GM21723 (cell line): ENCODE measurements at regions not wholly inside any gene's neighbourhood (a gene's known extent, or its start where the extent isn't known, plus 50 kb on each side); places are given as distances from the start of the nearest gene placed in this dataset.
"Not testable (repeated sequence)": the region's sequence is repeated elsewhere in the genome, so short reads cannot be mapped to it uniquely, and the experiment has no call there.

Experiments
- ATAC-seq: cut with Tn5 transposase; IDR thresholded peaks from one replicate; pipeline ENCODE4 v1.9.1; 2021; ENCODE audit warnings: mild to moderate bottlenecking, moderate library complexity; ENCODE audit not compliant: unreplicated experiment

DNA sequence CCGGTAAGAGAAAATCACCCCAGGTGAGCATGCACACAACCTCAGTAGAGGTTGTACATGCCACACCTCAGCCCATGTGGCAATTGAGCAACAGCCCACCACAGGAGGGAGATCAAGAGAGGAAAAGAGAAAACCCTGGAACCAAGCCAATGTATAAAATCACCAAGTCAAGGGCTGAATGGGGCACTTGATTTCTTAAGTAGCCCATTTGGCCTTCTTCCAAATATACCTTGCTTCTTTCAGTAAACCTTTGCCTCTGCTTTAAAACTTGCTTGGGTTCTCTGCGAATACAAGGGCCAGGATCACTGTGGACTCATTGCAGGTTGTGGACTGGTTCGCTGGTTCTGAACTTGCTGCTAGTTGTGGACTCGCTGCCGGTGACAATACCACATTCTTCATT lies 1814.0 kb downstream of the PLA2G4A start:
- ATAC-seq: no peak

DNA sequence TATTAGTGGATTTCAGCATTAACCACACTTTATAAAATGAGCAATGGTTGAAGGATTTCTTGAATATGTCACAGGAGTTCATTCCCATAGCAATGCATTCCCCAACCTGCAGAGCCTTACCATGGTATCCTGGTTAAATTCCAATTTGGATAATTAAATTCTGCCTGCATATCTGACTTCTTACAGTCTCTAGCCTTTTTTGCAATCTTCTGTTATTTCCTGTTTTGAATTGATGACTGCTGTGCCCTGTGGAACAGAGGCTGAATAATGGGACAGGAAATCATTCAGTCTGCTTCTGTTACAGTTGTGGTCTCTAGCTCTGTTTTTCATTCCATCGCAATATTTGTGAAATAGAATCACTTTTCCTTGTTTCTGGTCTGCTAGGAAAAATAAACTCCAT lies 1823.9 kb downstream of the PLA2G4A start:
- no peak for ATAC-seq

DNA sequence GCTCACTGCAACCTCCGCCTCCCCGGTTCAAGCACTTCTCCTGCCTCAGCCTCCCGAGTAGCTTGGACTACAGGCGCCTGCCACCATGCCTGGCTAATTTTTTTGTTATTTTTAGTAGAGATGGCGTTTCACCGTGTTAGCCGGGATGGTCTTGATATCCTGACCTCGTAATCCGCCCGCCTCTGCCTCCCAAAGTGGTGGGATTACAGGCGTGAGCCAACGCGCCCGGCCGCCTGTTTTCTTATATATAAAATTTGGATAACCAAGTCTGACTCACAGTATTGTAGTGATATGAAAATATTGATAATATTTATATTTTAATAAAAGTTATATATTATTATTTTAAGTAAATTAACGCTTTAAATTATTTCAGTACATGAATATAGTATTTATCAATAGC lies 1821.7 kb downstream of the BRINP3 start:
- not testable (repeated sequence) for ATAC-seq

DNA sequence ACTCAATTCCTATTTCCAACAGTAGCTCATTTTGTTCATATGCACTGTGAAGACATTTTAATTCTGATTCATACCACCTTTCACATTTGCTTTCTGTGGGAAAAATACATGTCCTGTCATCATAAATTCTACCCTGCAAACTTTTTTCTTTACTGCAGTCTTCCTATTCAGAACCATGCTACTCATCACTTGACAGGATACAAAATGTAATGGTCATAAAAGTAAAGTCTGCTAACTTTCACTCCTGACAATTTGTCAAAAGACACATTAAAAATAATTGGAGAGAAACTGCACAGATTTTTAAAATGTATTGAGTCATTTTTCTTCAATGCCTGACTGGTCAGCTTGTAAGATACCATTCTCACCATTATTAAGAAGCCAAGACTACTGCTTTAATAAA lies 1817.1 kb downstream of the BRINP3 start:
- no peak for ATAC-seq

DNA sequence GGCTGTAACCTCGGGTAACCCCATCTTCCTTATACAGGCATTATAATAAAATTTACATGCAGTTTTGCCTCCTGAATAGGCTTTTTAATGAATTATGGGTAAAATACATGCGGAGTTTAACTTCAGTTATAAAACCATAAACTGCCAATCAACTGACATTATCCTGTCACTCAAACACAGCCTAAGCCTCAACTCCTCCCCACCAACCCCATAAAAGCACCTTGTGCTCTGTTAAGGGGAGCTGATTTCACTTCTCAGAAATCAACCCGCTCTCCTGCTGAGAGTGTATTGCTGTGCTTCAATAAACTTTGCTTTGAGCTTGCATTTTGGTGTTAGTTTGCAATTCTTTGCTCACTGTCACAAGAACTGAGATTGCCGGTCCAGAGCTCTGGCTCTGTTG lies 1812.2 kb downstream of the BRINP3 start:
- no peak for ATAC-seq

DNA sequence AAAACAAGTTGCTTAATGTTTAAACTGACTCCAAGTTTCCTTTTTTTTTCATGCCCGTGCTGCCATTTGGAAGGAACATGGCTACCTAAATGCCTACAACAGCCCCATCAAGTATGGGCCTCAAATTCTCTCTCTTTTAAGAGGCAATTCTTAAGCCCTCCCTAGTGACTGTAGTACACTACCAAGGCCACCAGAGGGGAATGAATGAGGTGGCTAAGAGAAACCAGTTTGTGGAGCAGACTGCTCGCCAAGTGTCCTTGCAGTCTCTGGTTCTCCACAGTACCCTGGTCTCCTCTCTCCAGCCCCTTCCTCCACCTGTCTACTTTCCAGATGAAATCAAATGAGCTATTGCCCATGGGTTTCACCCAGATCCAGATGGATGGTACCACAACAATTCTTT lies 1809.6 kb downstream of the BRINP3 start:
- no peak for ATAC-seq

DNA sequence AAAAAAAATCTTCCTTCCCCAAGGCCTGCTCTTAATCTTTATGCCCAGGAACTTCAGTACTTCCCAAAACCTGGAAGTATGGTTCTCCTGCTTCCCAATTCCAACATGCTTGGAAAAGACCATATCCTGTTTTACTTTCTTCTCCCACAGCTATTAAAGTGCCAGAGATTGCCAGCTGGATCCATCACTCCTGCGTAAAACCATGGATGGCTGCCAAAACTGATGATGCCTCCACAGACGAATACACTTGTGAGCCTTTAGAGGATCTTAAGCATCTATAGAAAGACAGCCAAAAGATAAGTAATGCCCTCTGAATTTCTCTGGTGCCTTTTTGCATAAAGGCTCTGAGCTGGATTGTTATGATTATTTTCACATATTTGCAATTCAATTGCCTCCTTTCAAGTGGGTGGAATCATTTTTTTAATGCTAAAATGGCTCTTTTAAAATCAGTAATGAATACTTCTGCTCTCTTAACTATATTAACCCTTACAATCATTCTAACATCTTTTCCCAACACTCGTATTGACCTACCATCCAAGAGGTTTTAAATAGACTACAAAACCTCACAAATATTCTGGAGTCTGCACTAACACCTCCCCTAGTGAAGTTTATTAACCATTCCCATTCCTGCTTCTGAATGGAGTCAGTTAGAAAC lies 1807.8 kb downstream of the BRINP3 start:
- ATAC-seq: no peak

DNA sequence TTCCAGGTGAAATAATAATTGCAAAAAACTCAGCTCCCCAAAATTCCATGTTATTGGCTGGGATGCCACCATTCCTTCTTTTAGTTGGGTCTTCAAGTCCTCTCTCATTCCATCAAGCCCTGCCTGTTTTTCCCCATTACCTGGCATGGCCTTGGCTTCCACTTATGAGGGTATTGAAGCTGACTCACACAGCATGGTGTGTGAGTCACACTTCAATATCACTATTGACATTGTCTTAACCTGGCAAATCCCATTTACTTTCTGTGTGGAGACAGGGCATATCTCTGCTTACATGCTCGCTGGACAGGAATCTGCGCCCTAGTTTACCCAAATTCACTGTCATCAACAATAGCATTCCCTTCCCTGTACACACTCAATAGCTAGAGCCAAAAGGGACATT lies 1806.8 kb downstream of the BRINP3 start:
- ATAC-seq: no peak

DNA sequence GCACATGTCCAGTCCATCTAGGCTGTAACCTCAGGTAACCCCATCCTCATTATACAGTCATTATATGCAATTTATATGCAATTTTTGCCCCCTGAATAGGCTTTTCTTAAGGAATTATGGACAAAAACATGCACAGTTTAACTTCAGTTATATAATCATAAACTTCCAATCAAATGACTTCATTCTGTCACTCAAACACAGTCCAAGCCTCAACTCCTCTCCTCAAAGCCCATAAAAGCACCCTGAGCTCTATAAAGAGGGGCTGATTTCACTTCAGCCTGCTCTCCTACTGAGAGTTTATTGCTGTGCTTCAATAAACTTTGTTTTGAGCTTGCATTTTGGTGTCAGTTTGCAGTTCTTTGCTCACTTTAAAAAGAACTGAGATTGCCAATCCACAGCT lies 1805.5 kb downstream of the BRINP3 start:
- ATAC-seq: no peak

DNA sequence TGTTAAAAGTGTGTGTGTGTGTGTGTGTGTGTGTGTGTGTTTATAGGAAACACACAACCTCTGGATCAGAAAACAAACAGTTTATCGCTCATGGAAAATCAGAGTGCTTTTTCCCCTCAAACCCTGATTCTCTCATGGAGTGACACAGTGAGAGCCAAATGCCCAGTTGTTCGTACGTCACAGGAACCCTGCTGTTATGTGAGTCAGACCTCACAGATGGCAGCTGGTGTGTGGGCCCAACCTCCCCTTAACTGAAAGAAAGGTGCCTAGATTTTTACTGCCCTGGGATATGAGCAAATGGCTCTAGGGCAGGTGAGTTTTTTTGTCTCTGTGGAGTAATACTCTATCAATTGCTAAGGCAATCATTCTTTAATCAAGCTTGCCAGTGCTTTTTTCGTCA lies 1788.1 kb downstream of the BRINP3 start:
- no peak for ATAC-seq

DNA sequence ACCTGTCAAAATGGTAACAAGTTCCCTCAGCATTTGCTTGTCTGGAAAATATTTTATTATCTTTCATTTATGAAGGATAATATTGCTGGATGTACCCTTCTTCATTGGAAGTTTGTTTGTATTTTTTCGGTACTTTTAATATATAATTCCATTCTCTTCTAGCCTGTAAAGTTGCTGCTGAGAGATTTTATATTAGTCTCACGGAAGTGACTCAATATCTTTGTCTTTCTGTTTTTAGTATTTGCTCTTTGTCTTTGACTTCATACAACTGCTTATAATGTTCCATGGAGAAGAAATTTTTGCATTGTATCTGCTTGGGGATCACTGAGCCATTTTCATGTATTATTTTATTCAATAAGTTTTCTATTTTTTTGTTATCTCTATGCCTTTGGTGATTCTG lies 1777.5 kb downstream of the BRINP3 start:
- no peak for ATAC-seq

DNA sequence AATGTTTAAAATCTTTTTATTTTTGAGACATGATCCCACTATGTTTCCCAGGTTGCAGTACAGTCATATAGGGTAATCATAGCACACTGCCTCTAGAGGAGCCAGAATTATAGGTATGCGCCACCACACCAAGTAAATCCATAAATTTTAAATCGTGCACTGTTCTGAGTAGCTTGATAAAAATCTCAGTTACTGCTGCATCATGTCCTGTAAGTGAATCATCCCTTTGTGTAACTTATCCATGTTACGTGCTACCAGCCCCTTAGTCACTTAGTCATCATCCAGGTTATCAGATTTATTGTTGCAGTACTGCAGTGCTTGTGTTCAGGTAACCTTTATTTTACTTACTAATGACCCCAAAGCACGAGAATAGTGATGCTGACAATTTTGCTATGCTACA lies 1770.9 kb downstream of the BRINP3 start:
- ATAC-seq: no peak

DNA sequence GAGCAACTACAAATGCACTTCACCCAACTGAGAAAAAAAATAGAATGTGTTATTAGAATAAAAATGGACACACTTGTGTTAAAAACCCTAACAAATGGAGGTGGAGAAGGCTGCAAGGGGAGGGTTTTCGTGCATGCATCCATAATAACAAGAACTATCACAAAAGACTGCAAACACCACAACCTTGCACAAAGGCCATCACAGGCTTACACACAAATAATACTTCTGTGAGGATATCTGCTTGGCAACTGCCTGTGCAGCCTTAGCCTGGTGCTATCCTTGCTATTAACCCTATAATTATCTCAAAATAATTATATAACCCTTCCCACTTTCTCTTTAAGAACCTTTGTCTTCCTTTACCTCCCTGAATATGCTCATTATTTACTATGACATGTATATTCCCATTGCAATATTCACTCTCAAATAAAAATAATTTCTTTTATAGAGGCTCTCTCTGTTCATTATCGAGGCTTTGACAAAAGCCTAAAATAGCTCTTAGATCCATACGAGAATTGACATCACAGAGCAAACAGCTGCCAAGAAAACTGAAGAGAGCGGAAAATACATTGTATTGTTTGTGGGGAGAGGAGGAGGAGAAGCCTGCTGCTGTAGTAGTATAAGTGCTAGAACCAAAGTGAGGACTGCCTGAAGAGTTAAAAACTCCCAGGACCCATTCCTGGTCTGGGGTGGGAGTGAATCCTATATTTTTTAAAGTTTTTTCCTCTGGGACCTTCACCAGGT lies 1768.7 kb downstream of the BRINP3 start:
- ATAC-seq: no peak

DNA sequence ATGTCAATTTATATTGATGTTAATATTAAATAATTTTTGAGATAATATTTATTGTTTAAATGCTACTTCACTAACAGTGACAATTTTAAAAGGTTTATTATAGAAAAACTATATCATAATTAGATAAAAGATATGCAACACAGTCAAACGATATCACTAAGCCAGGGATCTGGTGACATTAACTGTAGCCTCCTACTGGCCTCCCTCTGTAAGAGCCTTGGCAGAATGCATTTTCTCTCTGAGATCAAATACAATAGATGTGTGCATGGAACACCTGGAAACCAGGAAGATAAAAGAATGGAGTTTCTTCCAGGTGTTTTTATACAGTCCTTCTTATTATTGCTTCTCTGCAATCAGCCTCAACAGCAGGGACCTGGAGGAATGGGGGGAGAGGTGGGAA lies 1762.1 kb downstream of the BRINP3 start:
- ATAC-seq: no peak

DNA sequence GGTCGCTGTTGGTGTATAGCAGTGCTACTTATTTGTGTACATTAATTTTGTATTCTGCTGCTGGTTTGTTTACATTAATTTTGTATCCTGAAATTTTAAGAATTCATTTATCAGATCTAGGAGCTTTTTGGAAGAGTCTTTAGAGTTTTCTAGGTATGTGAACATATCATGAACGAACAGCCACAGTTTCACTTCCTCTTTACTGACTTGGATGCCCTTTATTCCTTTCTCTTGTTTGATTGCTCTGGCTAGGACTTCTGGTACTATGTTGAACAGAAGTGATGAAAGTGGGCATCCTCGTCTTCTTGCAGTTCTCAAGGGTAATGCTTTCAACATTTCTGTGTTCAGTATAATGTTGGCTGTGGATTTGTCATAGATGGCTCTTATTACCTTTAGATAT lies 1757.9 kb downstream of the BRINP3 start:
- no peak for ATAC-seq

DNA sequence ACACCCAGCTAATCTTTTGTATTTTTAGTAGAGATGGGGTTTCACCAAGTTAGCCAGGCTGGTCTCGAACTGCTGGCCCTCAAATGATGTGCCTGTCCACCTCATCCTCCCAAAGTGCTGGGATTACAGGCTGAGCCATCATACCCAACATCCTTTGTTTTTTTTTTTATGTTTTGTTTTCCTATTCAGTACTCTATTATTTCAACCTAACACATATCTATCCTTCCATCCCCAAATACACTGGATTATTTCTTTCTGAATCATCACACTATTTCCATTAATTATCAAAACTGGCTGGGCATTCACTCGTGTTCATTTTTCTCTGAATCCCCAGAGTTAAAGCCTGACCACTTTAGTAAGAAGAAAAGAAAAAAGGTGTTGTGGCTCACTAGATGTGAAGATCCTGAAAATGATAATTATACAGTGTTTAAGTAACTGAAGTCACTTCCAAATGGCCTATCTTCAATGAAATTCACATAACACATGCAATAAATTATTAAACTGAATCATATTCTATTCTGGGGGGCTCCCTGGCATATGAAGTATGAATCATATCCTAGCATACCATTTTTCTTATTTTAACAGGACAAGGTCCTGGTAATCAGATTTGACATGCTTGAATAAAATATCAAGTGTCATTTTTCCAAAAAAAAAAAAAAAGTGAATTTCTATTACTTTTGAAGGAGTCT lies 1754.2 kb downstream of the BRINP3 start:
- ATAC-seq: no peak

DNA sequence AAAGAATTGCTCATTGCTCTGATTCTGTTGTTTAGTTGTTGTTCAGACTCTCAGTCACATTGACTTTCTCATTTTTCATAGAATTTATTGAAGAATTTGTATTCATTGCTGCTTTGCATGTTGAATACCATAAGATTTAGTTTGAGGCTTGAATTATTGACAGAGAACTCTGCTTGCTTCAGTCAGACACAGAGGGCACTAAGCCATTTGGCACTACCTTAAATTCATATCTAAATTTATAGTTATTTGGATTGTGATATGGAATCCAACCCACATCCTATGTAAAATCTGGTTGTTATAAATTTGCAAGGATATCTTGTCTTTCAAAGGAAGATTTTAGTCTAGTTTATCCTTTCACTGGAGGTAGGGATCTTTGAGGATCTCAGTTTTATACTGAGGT lies 1748.6 kb downstream of the BRINP3 start:
- no peak for ATAC-seq

DNA sequence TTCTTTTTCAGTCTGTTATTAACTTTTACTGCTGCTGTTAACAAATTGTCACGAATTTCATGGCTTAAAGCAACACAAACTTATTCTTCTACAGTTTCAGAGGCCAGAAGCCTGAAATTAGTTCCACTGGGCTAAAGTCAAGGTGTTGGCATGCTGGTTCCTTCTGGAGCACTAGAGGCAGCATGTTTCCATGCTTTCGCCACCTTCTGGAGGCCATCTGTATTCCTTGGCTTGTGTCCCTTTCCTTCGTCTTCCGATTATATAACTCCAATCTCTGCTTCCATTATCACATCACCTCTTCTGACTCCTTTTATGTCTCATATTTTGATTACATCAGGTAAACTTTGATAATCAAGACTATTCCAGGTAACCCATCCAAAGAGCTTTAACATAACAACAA lies 1742.1 kb downstream of the BRINP3 start:
- no peak for ATAC-seq

DNA sequence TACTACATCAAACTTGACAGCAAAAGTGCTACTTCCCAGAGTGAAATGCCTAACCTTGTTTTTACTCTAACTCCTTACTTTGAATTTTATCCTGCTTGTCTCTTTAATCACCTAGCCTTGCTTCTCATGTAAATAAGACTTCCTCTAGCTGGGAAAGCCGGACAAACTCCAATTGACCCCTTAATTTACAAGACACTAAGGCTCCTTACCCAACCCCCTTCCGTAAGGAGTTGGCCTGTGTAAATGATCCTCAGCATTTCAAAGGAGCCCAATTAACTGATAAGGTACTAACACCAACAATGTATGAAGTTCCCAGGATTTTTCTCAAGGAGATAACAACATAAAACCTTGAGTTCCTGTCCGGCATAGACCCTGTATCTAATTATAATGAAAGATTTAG lies 1728.4 kb downstream of the BRINP3 start:
- ATAC-seq: not testable (repeated sequence)

DNA sequence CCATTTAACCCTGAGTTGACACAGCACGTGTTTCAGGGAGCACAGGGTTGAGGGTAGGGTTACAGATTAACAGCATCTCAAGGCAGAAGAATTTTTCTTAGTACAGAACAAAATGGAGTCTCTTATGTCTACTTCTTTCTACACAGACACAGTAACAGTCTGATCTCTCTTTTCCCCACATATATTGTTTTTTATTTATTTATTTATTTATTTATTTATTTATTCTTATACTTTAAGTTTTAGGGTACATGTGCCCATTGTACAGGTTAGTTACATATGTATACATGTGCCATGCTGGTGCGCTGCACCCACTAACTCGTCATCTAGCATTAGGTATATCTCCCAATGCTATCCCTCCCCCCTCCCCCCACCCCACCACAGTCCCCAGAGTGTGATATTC lies 1725.6 kb downstream of the BRINP3 start:
- not testable (repeated sequence) for ATAC-seq

DNA sequence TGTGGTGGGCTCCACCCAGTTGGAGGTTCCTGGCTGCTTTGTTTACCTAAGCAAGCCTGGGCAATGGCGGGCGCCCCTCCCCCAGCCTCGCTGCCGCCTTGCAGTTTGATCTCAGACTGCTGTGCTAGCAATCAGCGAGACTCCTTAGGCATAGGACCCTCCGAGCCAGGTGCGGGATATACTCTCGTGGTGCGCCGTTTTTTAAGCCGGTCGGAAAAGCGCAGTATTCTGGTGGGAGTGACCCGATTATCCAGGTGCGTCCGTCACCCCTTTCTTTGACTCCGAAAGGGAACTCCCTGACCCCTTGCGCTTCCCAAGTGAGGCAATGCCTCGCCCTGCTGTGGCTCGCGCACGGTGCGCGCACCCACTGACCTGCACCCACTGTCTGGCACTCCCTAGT lies 1719.9 kb downstream of the BRINP3 start:
- not testable (repeated sequence) for ATAC-seq

DNA sequence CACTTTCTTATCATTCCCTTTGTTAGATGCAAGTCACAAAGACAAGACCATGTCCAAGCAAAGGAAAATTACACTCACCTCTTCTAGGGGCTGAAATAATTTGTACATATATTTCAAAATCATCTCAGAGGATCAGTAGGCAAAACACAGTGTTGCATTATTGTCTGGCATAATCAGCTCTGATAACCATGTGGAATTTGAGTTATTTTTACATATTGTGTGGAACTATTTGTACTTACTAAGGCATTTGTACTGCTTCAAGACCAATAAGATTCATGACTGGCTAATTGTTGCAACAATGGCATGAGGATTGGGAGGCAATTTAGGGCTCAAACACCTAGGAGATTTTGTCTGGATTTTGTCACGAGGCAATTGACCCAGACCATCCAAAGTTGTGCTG lies 1716.4 kb downstream of the BRINP3 start:
- ATAC-seq: no peak
